Stimulated activated CD4-positive, alpha-beta T cell treated with anti-CD3 and anti-CD28 coated beads, Interleukin-4, amount 100 ng/mL, for 48 hours (primary cell): ENCODE measurements at regions not wholly inside any gene's neighbourhood (a gene's known extent, or its start where the extent isn't known, plus 50 kb on each side); places are given as distances from the start of the nearest gene placed in this dataset.
"Not testable (repeated sequence)": the region's sequence is repeated elsewhere in the genome, so short reads cannot be mapped to it uniquely, and the experiment has no call there.

Source experiments
- DNase-seq, 2 donors: peaks; one replicate each; pipeline ENCODE4 v3.0.0-alpha.2; 2020; ENCODE audit warnings: low read depth in 2 of 2

GRCh38 chr9:78438211-78438610 lies 141.3 kb downstream of the PSAT1 start:
- DNase-seq: no peak

GRCh38 chr9:78438780-78439179 lies 141.9 kb downstream of the PSAT1 start:
- DNase-seq: no peak

- peak; percentile 45 for DNase-seq
These were observed 142.4 kb downstream of the PSAT1 start for GRCh38 chr9:78439190-78439865.

GRCh38 chr9:78439866-78440830 lies 143.2 kb downstream of the PSAT1 start:
- DNase-seq: no peak

- DNase-seq: no peak
These were observed 144.5 kb downstream of the PSAT1 start for GRCh38 chr9:78441396-78441795.

- DNase-seq: no peak
These were observed 145.0 kb downstream of the PSAT1 start for GRCh38 chr9:78441822-78442431.

- not testable (repeated sequence) for DNase-seq
These were observed 145.7 kb downstream of the PSAT1 start for GRCh38 chr9:78442577-78442976.

- no peak for DNase-seq
These were observed 147.0 kb downstream of the PSAT1 start for GRCh38 chr9:78443946-78444345.

GRCh38 chr9:78448960-78449673 lies 152.2 kb downstream of the PSAT1 start:
- no peak for DNase-seq

- no peak for DNase-seq
These were observed 156.5 kb downstream of the PSAT1 start for GRCh38 chr9:78453450-78453849.

GRCh38 chr9:78462611-78463010 lies 165.7 kb downstream of the PSAT1 start:
- DNase-seq: no peak

- no peak for DNase-seq
These were observed 166.8 kb downstream of the PSAT1 start for GRCh38 chr9:78463750-78464149.

- no peak for DNase-seq
These were observed 171.3 kb downstream of the PSAT1 start for GRCh38 chr9:78468231-78468630.

- DNase-seq: no peak
These were observed 172.2 kb downstream of the PSAT1 start for GRCh38 chr9:78468974-78469576.

GRCh38 chr9:78470216-78470615 lies 173.3 kb downstream of the PSAT1 start:
- no peak for DNase-seq

- DNase-seq: no peak
These were observed 173.8 kb downstream of the PSAT1 start for GRCh38 chr9:78470741-78471140.

GRCh38 chr9:78472111-78472510 lies 175.2 kb downstream of the PSAT1 start:
- no peak for DNase-seq

GRCh38 chr9:78479441-78479840 lies 182.5 kb downstream of the PSAT1 start:
- DNase-seq: no peak

- no peak for DNase-seq
These were observed 189.7 kb downstream of the PSAT1 start for GRCh38 chr9:78486661-78487060.

- no peak for DNase-seq
These were observed 193.3 kb downstream of the PSAT1 start for GRCh38 chr9:78490231-78490630.

GRCh38 chr9:78491402-78491801 lies 194.5 kb downstream of the PSAT1 start:
- no peak for DNase-seq
